ENCODE measurements at regions not wholly inside any gene's neighbourhood (a gene's known extent, or its start where the extent isn't known, plus 50 kb on each side); places are given as distances from the start of the nearest gene placed in this dataset.

DNA sequence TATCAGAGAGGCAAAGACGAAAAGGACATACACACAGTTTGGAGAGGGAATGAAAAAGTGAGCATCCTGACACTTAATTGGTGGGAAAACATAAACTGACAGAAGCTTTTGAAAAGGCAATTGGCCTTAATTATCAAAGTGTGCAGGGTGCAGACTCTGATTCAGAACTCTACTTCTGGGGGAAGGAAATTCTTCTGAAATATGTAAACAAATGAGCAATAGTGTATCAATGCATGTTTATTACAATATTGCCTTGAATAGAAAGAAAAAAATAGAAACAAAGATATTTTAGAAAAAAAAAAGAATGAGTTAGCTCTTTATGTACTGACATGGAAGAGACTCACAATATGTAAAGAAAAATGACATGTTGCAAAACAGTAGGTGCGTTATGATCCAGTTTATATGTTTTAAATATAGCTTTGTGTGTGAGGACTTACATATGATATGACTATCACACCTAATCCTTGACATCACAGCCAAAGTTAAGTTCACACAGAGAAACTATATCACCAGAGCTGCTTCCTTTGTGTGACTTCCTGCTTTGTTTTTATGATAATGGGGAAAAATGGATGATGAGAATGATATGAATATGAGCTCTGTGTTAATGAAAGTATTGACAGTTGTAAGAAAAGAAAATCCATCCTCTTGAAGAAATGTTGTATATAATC, 182.4 kb downstream of the KCTD12 start:
- TF ChIP-seq, protein P1, sequence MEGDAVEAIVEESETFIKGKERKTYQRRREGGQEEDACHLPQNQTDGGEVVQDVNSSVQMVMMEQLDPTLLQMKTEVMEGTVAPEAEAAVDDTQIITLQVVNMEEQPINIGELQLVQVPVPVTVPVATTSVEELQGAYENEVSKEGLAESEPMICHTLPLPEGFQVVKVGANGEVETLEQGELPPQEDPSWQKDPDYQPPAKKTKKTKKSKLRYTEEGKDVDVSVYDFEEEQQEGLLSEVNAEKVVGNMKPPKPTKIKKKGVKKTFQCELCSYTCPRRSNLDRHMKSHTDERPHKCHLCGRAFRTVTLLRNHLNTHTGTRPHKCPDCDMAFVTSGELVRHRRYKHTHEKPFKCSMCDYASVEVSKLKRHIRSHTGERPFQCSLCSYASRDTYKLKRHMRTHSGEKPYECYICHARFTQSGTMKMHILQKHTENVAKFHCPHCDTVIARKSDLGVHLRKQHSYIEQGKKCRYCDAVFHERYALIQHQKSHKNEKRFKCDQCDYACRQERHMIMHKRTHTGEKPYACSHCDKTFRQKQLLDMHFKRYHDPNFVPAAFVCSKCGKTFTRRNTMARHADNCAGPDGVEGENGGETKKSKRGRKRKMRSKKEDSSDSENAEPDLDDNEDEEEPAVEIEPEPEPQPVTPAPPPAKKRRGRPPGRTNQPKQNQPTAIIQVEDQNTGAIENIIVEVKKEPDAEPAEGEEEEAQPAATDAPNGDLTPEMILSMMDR (IDR thresholded peaks at IDR 0.05; ENCODE audit: borderline replicate concordance, control extremely low read depth, extremely low read depth, insufficient read depth, missing control alignments) = no peak
- DNase-seq (ENCODE audit: low spot score) = no peak
- in situ Hi-C loops (cut with MboI; ENCODE audit: low sequenced_read_pairs, unreplicated experiment) = no loop called here

DNA sequence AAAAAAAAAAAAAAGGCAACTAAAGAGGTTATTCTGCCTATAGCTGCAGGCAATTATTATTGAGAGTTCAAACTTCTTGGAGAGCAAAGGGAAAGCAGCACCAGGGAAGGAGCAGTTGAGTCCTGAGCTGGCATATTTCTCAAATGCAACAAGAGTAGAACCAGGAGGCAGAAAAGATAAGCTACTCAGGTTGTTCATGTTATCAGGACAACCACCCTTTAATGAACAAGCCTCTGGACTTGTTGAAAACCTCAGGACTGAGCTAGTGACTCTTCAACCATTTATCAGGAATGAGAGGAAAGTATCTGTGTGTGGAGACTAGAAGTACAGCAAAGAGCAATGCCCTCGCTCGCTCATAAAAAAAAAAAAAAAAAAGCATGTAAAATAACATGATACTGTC, 183.0 kb downstream of the KCTD12 start:
- TF ChIP-seq, protein P1 (IDR thresholded peaks at IDR 0.05; ENCODE audit: borderline replicate concordance, control extremely low read depth, extremely low read depth, insufficient read depth, missing control alignments) = no peak
- DNase-seq (ENCODE audit: low spot score) = no peak
- in situ Hi-C loops (cut with MboI; ENCODE audit: low sequenced_read_pairs, unreplicated experiment) = no loop called here

DNA sequence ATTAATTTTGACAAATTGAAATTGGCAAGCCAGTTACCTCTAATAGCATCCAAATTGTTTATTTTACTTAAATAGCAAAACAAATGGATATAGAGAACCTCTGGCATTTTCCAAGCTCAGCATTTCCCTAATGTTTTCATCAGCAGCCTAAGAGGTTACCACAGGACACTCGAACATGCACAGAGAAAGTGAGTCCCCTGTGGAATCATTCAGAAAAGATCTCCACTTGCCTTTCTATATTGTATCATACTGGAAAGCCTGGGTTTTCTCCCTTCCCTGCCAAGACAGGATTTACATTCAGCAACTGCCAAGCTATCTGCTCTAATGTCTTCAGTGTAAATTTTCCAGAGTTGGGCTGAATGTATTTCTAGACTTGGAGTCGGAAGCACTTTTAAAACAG, 188.9 kb downstream of the KCTD12 start:
- in situ Hi-C loops (cut with MboI; ENCODE audit: low sequenced_read_pairs, unreplicated experiment) = no loop called here
- no peak for DNase-seq (ENCODE audit: low spot score)
- TF ChIP-seq, protein P1 (IDR thresholded peaks at IDR 0.05; ENCODE audit: borderline replicate concordance, control extremely low read depth, extremely low read depth, insufficient read depth, missing control alignments) = no peak

GRCh38 chr13:76696370-76696769, 189.8 kb downstream of the KCTD12 start:
- TF ChIP-seq, protein P1 (IDR thresholded peaks at IDR 0.05; ENCODE audit: borderline replicate concordance, control extremely low read depth, extremely low read depth, insufficient read depth, missing control alignments) = no peak
- no peak for DNase-seq (ENCODE audit: low spot score)
- in situ Hi-C loops (cut with MboI; ENCODE audit: low sequenced_read_pairs, unreplicated experiment) = no loop called here

DNA sequence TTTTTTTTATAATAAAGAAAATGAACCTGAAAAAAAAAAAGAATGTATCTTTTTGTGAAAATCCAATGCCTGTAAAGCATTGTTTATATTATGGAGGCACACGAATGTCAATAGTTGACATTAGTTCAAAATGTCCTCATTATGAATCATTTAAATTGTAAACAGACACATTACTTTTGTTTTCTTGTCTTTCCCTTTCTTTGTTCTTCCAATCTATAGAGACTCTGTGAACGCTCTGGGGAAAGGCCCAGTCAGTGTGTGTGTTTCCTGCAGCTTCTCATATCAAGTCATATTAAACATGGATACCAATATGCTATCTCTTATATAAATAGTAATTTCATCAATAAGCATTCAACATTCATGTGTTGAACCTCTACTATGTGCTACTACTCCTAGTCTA, 193.1 kb downstream of the KCTD12 start:
- DNase-seq (ENCODE audit: low spot score) = no peak
- TF ChIP-seq, protein P1 (IDR thresholded peaks at IDR 0.05; ENCODE audit: borderline replicate concordance, control extremely low read depth, extremely low read depth, insufficient read depth, missing control alignments) = no peak
- in situ Hi-C loops (cut with MboI; ENCODE audit: low sequenced_read_pairs, unreplicated experiment) = no loop called here

GRCh38 chr13:76692346-76692745, 193.9 kb downstream of the KCTD12 start:
- in situ Hi-C loops (cut with MboI; ENCODE audit: low sequenced_read_pairs, unreplicated experiment) = no loop called here
- TF ChIP-seq, protein P1 (IDR thresholded peaks at IDR 0.05; ENCODE audit: borderline replicate concordance, control extremely low read depth, extremely low read depth, insufficient read depth, missing control alignments) = no peak
- no peak for DNase-seq (ENCODE audit: low spot score)

Data from GM13976 (cell line).